ENCODE measurements at regions not wholly inside any gene's neighbourhood (a gene's known extent, or its start where the extent isn't known, plus 50 kb on each side); places are given as distances from the start of the nearest gene placed in this dataset.

- DNase-seq (ENCODE audit: low read depth in 3 of 3), result no peak
Observed at GRCh38 chr22:49640366-49641095, 187.1 kb downstream of the BRD1 start.

GRCh38 chr22:49639956-49640355, 187.7 kb downstream of the BRD1 start:
- no peak for DNase-seq (ENCODE audit: low read depth in 3 of 3)

GRCh38 chr22:49638788-49639187, 188.9 kb downstream of the BRD1 start:
- DNase-seq (ENCODE audit: low read depth in 3 of 3), result no peak

DNA sequence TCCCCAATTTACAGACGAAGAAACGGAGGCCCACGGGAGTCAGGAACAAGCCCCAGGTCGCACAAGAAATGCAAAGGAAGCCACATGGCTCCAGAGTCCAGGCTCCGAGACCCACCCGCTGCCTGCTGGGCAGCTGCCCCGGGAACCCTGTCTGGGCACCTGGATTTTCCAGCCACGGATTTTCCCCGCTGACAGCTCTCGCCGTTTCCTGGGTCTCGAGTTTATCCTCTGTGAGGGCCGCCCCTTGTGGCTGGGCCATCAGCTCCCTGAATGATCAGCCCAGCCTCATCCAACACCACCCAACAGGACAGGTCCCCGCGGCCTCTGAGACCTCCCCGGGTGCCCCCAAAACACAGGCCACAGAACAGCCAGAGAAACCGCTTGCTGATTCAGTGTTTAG, 189.7 kb downstream of the BRD1 start:
- no peak for DNase-seq (ENCODE audit: low read depth in 3 of 3)

DNA sequence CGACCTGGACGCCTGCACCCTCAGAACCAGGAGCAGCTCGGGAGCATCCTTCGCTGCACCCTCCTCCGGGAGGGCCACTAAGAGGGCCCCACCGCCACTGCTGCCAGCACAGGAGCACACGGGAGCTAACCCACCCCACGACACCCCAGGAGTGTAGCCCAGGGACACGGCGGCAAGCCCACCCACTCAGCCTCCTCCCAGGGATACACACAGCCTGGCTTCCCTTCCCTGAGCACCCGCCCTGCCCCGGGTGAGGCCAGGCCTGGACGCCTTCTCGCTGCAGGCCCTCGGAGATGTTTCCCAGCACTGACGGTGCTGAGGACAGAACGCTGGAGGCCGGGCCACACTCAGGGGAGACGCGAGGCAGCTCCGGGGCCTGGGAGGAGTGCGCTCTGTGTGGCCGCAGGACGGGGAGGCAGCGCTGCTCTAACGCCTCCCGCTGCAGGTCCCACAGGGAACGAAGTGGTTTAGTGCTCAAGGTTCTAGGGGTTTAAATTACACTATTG, 190.4 kb downstream of the BRD1 start:
- no peak for DNase-seq (ENCODE audit: low read depth in 3 of 3)

- DNase-seq (ENCODE audit: low read depth in 3 of 3), result no peak
Observed at GRCh38 chr22:49636649-49637048, 191.0 kb downstream of the BRD1 start.

DNA sequence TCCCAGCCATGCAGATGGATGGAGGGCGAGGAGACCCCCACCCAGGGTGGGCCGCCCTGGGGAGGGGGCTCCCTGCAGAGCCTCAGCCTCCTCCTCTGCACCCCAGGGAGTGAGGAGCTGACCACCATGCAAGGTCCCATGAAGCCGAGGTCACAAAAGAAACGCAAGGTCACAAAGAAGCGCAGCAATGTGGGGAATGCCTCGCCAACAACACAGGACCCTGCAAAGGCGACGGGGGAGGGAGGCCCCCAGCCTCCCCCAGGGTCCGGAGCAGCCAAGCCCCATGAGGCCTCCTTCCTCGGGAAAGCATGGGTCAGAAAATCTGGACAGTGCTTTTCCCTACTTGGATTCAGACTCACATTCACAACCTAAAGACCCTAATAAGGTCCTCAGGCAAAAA, 191.5 kb downstream of the BRD1 start:
- no peak for DNase-seq (ENCODE audit: low read depth in 3 of 3)

GRCh38 chr22:49634006-49634772, 193.5 kb downstream of the BRD1 start:
- DNase-seq (ENCODE audit: low read depth in 3 of 3), result no peak

DNA sequence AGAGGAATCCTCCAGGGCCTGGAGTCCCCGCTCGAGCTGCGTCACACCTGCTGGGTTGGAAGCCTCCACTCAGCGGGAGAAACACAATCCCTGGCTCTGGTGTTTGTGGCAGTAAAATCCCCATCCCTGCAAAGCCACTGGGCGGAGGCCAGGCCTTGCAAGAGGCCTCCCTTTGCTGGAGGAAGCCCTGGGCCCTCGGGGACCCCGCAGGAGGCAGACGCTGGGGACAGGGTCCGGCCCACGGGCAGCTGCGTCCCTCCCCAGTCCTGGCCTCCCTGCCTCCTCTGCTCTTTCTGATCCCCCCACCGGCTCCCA, 194.7 kb downstream of the BRD1 start:
- DNase-seq (ENCODE audit: low read depth in 3 of 3), result no peak

GRCh38 chr22:49632199-49633009, 195.3 kb downstream of the BRD1 start:
- no peak for DNase-seq (ENCODE audit: low read depth in 3 of 3)

DNA sequence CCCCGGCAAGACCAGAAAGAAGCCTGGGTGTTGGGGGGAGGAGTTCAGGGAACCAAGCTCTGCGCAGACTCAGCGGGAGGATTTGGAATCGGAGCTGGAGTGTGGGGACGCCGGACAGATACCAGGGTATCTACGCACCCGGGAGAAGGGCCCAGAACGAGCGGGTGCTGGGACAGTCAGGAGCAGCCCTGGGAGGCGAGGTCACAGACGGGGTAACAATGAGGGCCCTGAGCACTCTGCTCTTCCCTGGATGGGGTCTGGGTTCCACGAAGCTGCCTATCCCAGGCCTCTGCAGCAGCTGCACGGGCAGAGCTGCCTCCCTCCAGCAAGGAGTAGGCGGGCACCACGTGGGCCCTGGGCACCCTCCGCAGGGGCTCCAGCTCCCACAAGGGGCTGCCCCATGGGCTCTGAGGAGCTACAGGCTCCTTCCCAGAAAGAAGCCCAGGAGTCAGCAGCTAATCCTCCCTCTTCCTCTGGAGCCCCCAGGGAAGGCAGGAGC, 197.2 kb downstream of the BRD1 start:
- no peak for DNase-seq (ENCODE audit: low read depth in 3 of 3)

DNA sequence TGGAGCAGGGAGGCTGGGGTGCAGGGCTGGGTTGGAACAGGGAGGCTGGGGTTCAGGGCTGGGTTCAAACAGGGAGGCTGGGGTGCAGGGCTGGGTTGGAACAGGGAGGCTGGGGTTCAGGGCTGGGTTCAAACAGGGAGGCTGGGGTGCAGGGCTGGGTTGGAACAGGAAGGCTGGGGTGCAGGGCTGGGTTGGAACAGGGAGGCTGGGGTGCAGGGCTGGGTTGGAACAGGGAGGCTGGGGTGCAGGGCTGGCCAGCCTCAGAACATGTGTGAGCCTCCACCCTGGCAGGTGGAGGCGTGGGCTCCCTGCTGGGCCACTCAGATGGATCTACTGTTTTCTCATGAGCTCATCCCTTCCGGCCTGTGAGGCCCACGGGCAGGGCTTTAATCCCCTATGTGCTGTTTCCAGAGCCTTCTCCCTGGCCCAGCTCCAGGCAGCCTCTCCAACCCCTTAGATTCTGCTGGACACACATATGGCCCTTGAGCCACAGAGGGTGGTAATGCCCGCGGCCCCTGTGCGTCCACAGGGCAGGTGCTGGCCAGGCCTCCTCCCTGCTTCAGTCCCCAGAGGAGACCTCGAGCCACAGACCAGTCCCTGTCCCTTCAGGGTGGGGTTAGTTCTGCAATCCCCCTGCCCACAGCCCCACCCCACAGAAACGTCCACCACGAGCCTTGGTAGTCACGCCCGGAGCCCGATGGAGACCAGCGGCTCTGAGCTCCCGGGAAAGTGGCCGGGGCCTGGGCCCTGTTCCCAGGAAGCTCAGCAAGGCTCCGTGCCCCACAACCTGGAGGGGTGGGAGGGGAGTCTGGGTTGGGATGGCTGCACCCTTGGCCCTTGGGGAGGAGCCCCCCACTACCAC, 197.9 kb downstream of the BRD1 start:
- no peak for DNase-seq (ENCODE audit: low read depth in 3 of 3)

- DNase-seq (ENCODE audit: low read depth in 3 of 3), result no peak
Observed at GRCh38 chr22:49629261-49629570, 198.5 kb downstream of the BRD1 start.

- no peak for DNase-seq (ENCODE audit: low read depth in 3 of 3)
Observed at GRCh38 chr22:49628391-49629260, 199.0 kb downstream of the BRD1 start.

DNA sequence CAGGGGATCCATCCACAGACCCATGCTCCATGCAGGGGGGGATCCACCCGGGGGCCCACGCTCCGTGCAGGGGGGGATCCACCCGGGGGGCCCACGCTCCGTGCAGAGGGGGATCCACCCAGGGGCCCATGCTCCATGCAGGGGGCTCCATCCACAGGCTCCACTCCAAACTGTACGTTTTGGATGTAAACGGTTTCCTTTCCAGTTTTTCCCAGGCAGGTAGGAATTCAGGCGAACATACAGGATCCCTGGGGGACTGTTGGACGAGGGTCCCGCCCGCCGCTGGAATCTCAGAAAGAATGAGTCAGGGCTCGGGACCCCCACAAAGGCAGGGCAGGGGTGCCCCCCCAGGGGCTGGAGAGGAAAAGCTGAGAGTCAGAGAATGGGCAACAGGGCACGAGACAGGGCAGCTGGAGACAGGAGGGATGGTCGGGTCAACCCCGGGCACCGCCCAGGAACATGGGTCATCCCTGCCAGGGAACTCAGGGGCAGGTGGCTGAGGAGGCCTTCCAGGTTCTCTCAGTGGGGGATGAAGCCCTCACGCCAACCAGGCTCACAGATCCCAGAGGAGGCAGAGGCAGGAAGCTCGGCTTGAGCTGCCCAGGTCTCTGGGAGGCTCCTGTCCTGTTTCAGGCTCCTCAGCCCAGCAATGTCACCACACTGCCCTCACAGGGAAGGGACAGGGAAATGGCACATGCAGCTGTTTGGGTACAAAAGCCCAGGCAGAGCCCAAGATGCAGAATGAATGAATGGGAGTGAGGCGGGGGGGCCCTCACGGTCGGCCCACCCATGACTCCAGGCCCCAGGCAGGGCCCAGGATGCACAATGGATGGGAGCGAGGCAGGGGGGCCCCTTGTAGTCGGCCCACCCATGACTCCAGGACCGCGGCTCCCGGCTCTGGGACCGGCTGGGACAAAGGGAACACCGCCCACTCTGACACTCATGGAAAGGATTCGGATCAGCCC, 200.2 kb downstream of the BRD1 start:
- no peak for DNase-seq (ENCODE audit: low read depth in 3 of 3)

GRCh38 chr22:49626361-49627216, 201.1 kb downstream of the BRD1 start:
- no peak for DNase-seq (ENCODE audit: low read depth in 3 of 3)

DNA sequence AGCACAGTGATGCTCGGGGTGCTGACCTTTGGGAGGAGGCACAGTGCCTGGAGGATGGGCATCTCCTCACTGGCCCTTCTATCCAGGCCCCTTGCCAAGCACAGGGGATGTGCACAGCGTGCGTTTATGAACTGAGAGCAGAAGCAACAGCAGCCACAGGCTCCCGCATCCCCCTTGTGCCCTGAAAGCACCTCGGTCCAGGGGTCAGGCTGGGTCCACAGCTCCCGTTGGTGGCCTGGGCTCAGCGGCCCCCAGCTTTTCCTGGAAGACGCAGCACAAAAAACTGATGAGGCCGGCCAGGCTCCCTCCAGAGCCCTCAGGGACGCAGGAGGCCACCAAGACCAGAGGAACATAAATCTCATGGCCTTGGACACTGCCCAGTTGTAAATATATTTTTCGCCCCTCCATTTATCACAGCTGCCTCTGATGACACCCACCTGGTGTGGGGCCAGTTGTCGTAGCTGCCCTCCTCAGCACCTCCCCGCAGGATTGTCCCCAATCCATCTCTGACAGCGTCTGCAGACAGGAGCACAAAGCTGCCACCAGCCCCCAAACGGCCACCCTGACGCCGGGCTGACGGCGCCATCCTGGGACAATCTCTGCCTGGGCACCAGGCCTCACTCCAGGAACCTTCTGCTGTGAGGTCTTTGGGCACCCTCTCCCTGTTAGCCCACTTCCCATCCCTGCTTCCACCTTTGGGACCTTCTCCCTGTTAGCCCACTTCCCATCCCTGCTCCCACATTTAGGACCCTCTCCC, 203.1 kb downstream of the BRD1 start:
- DNase-seq (ENCODE audit: low read depth in 3 of 3), result no peak

- DNase-seq (ENCODE audit: low read depth in 3 of 3), result no peak
Observed at GRCh38 chr22:49623715-49624114, 204.0 kb downstream of the BRD1 start.
